Vagina (tissue), 2 donors: ENCODE measurements at regions not wholly inside any gene's neighbourhood (a gene's known extent, or its start where the extent isn't known, plus 50 kb on each side); places are given as distances from the start of the nearest gene placed in this dataset.

Experiments used
- POLR2A ChIP-seq, 2 donors: fragments of 450-650 bp; IDR thresholded peaks; one replicate each; pipeline ENCODE4 v1.6.1; 2017; ENCODE audit warnings: antibody characterized with exemption in 2 of 2, mild to moderate bottlenecking in 2 of 2, moderate library complexity in 2 of 2
- POLR2AphosphoS5 ChIP-seq, 2 donors: sonication (generic); formaldehyde crosslinking; IDR thresholded peaks; one replicate each; pipeline ENCODE4 v1.9.0; 2017; ENCODE audit warnings: antibody characterized with exemption in 2 of 2, mild to moderate bottlenecking in 2 of 2, low read depth in 1 of 2; ENCODE audit not compliant: insufficient read depth in 1 of 2

DNA sequence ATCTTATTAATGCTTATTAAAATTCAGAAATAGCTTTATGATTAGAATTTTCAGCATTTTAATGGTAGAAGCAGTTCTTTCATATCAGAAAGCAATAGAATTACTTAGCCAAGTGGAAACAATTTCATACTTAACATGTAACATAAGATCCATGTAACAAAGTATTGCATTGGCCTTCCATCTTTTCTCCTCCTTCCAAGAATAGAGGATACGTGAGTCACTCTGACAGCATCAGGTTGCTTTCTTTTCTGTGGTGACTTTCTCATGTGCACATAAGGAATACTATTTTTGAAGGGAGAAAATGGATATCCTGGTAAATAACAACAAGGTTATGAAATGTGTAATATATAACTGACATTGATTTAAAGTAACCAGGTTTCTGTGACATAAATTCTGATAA, 272.2 kb downstream of the ANXA1 start:
- TF ChIP-seq POLR2AphosphoS5 (IDR thresholded peaks at IDR 0.05; ENCODE audit: insufficient read depth in 1 of 2, low read depth in 1 of 2) (no peak), POLR2A (IDR thresholded peaks at IDR 0.05) (no peak)
